ENCODE measurements at regions not wholly inside any gene's neighbourhood (a gene's known extent, or its start where the extent isn't known, plus 50 kb on each side); places are given as distances from the start of the nearest gene placed in this dataset.
A peak's percentile ranks its signal among the peaks of the same experiment; 100 is the strongest.

GRCh38 chr5:68405784-68406743 lies 190.5 kb downstream of the PIK3R1 start:
- Mint-ChIP-seq H3K27ac (ENCODE audit: unreplicated experiment) (no peak overlapping the region), H3K4me3 (ENCODE audit: unreplicated experiment) (no peak overlapping the region), H3K4me1 (ENCODE audit: unreplicated experiment) (peaks cover 9% of the 10 kb centered on the region), H3K36me3 (ENCODE audit: low read depth, unreplicated experiment) (no peaks in the 10 kb centered on the region), H3K27me3 (ENCODE audit: unreplicated experiment) (no peaks in the 10 kb centered on the region), H3K9me3 (ENCODE audit: unreplicated experiment) (no peaks in the 10 kb centered on the region)
- TF ChIP-seq CTCF (IDR thresholded peaks at IDR 0.05; ENCODE audit: unreplicated experiment), result no peak
- DNase-seq (ENCODE audit: low spot score), result no peak

- DNase-seq (ENCODE audit: low spot score), result no peak
- Mint-ChIP-seq H3K36me3 (ENCODE audit: low read depth, unreplicated experiment) (no peaks in the 10 kb centered on the region), H3K27ac (ENCODE audit: unreplicated experiment) (peak overlapping the region; percentile 25), H3K4me1 (ENCODE audit: unreplicated experiment) (peaks cover 9% of the 10 kb centered on the region), H3K27me3 (ENCODE audit: unreplicated experiment) (no peaks in the 10 kb centered on the region), H3K9me3 (ENCODE audit: unreplicated experiment) (no peaks in the 10 kb centered on the region), H3K4me3 (ENCODE audit: unreplicated experiment) (no peak overlapping the region)
- TF ChIP-seq CTCF (IDR thresholded peaks at IDR 0.05; ENCODE audit: unreplicated experiment), result no peak
Observed at GRCh38 chr5:68406767-68407241, 191.2 kb downstream of the PIK3R1 start.

- no peak for TF ChIP-seq CTCF (IDR thresholded peaks at IDR 0.05; ENCODE audit: unreplicated experiment)
- Mint-ChIP-seq H3K4me1 (ENCODE audit: unreplicated experiment) (peaks cover 9% of the 10 kb centered on the region), H3K36me3 (ENCODE audit: low read depth, unreplicated experiment) (no peaks in the 10 kb centered on the region), H3K27ac (ENCODE audit: unreplicated experiment) (peak overlapping the region; percentile 64), H3K27me3 (ENCODE audit: unreplicated experiment) (no peaks in the 10 kb centered on the region), H3K4me3 (ENCODE audit: unreplicated experiment) (no peak overlapping the region), H3K9me3 (ENCODE audit: unreplicated experiment) (no peaks in the 10 kb centered on the region)
- no peak for DNase-seq (ENCODE audit: low spot score)
Observed at GRCh38 chr5:68407311-68408239, 192.0 kb downstream of the PIK3R1 start.

- Mint-ChIP-seq H3K9me3 (ENCODE audit: unreplicated experiment) (no peaks in the 10 kb centered on the region), H3K27ac (ENCODE audit: unreplicated experiment) (no peak overlapping the region), H3K27me3 (ENCODE audit: unreplicated experiment) (no peaks in the 10 kb centered on the region), H3K36me3 (ENCODE audit: low read depth, unreplicated experiment) (no peaks in the 10 kb centered on the region), H3K4me1 (ENCODE audit: unreplicated experiment) (peaks cover 9% of the 10 kb centered on the region), H3K4me3 (ENCODE audit: unreplicated experiment) (no peak overlapping the region)
- TF ChIP-seq CTCF (IDR thresholded peaks at IDR 0.05; ENCODE audit: unreplicated experiment), result no peak
- DNase-seq (ENCODE audit: low spot score), result no peak
Observed at GRCh38 chr5:68408345-68408871, 192.9 kb downstream of the PIK3R1 start.
